Mucosa of descending colon (tissue), 3 donors: ENCODE measurements at regions not wholly inside any gene's neighbourhood (a gene's known extent, or its start where the extent isn't known, plus 50 kb on each side); places are given as distances from the start of the nearest gene placed in this dataset.

Source experiments
- ATAC-seq: fragments of 200-7000 bp; cut with Tn5 transposase; one replicate; pipeline ENCODE4 v1.9.1; 2020; ENCODE audit warnings: mild to moderate bottlenecking, moderate library complexity
- DNase-seq, 3 donors: peaks; one replicate each; pipeline ENCODE4 v3.0.0-alpha.2; 2020
- H3K36me3 ChIP-seq: fragments of 200-600 bp; one replicate; pipeline ENCODE4 v1.8.0; 2021; ENCODE audit warnings: low read depth, mild to moderate bottlenecking
- H3K4me1 ChIP-seq: fragments of 200-600 bp; one replicate; pipeline ENCODE4 v1.8.0; 2021; ENCODE audit warnings: low read depth, mild to moderate bottlenecking
- H3K4me3 ChIP-seq: fragments of 200-600 bp; one replicate; pipeline ENCODE4 v1.8.0; 2021; ENCODE audit warnings: mild to moderate bottlenecking
- H3K9me3 ChIP-seq: fragments of 200-600 bp; one replicate; pipeline ENCODE4 v1.8.0; 2021; ENCODE audit warnings: mild to moderate bottlenecking
- intact Hi-C, 2 donors: fragments of 100-400 bp; cut with DNase I in 1 of 2; cut with micrococcal nuclease in 1 of 2; formaldehyde crosslinking; loops; one replicate each; pipeline versions ENCODE4 v1.11.0 to v1.11.1; 2022; cut with DNase I, micrococcal nuclease
- TF ChIP-seq, protein P1 (sequence below): fragments of 200-600 bp; IDR thresholded peaks from one replicate; pipeline ENCODE4 v1.8.0; 2022; ENCODE audit warnings: antibody characterized with exemption, mild to moderate bottlenecking
- donor health status: DM: no; HTN: no; CAD: no; lungs with moderate emphysema.
- donor health status: DM: no; HTN: no; CAD: no.
- donor health status: DM: no; HTN: yes; CAD: no.

DNA sequence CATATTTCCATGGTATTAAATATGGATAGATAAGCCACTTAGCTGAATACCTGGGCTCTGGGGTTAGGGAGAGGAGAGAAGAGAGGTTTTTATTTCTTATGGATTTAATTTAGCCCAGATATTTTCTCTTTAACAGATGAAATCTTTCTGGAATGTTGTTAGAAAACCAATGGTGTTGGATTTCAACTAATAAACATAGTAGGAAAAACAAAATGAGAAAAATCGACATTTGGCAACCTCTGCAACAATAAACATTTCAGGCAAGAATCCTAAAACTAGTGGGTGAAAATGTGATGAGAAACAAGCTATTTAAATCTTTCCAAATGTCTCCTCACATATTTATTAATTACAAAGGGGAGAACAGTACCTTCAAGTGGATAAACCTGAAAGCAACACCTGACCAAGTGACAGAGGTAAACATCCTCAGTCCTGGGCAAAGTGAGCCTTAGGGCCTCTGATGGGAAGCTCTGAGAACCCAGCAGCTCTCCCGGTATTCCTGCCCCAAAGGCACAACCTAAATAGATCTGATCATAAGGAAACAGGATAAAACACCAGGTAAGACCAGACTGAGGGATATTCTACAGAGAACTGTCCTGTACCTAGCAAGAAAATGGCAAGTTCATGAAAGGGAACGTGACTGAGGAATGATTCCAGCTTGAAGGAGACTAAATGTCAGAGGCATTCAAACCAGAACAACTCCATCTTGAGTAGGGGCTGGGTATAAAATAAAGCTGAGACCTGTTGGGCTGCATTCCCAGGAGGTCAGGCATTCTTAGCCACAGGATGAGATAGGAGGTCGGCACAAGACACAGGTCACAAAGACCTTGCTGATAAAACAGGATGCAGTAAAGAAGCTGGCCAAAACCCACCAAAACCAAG, 163.7 kb downstream of the ESM1 start:
- intact Hi-C loops = no loop called here

DNA sequence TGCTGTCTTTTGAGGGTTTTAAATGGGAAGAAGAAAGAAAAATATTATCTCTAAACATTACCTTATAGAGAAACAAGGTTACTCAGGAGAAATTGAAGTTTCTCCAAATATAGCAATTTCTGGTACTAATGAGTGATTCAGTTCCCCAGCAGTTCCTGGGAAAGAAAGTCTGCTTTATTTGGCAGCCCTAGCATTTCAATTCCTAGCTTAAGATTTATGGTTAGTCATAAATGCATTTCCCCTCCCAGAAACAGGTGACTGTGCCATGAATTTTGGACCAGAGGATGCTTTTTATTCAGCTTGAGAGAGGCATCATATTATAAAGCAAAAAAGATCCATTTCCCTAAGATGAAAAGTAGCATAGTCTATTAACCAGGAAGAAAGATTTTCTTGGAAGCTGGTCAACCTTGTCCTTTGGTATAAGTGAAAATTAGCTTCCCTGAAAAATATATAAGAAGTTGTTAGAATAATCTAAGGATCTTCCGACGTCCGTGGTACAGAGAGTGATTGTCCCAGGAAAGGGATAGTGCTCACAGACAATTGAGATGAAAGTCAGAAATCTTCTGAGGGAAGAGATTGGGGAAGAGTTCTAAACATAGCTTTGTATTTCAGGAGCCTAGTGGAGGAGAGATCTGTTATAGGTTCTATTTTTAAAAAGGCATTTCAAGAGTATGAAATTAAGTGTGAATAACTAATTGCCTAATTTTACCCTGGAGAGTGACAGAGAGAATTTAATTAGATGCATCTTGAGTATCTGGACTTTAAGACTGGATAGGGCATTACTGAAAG, 164.9 kb downstream of the ESM1 start:
- no peak for ATAC-seq
- H3K4me3 ChIP-seq = no peak overlapping the region
- TF ChIP-seq, protein P1, sequence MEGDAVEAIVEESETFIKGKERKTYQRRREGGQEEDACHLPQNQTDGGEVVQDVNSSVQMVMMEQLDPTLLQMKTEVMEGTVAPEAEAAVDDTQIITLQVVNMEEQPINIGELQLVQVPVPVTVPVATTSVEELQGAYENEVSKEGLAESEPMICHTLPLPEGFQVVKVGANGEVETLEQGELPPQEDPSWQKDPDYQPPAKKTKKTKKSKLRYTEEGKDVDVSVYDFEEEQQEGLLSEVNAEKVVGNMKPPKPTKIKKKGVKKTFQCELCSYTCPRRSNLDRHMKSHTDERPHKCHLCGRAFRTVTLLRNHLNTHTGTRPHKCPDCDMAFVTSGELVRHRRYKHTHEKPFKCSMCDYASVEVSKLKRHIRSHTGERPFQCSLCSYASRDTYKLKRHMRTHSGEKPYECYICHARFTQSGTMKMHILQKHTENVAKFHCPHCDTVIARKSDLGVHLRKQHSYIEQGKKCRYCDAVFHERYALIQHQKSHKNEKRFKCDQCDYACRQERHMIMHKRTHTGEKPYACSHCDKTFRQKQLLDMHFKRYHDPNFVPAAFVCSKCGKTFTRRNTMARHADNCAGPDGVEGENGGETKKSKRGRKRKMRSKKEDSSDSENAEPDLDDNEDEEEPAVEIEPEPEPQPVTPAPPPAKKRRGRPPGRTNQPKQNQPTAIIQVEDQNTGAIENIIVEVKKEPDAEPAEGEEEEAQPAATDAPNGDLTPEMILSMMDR = no peak
- DNase-seq = no peak
- no peaks in the 10 kb centered on the region for H3K36me3 ChIP-seq
- intact Hi-C loops = no loop called here
- H3K9me3 ChIP-seq = no peaks in the 10 kb centered on the region
- H3K4me1 ChIP-seq = no peaks in the 10 kb centered on the region

More for the DNA sequence above, 163.7 kb downstream of the ESM1 start:
- H3K4me1 ChIP-seq = no peaks in the 10 kb centered on the region
- TF ChIP-seq, protein P1 = no peak
- no peaks in the 10 kb centered on the region for H3K9me3 ChIP-seq
- no peaks in the 10 kb centered on the region for H3K36me3 ChIP-seq
- no peak for ATAC-seq
- no peak overlapping the region for H3K4me3 ChIP-seq
- DNase-seq = no peak

DNA sequence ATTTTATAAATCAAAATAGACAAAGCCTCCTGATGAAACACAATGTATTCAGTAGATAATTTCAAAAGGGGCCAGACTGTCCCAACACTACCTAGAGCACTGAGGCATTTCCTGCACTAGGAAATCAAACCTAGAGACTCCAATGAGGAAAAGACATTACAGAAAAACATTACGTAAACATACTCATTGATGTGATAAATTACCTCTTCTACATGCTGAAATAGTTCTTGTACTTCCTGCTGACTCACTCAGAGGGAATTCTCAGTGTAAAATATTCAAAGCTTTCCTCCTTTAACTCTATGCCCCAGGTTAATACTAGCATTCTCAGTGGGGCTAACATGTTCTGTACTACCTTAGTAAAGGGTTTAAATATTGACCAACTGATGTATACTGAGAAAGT, 178.0 kb downstream of the ESM1 start:
- TF ChIP-seq, protein P1 = no peak
- intact Hi-C loops = no loop called here
- H3K4me1 ChIP-seq = no peaks in the 10 kb centered on the region
- no peaks in the 10 kb centered on the region for H3K9me3 ChIP-seq
- no peak overlapping the region for H3K4me3 ChIP-seq
- no peak for DNase-seq
- H3K36me3 ChIP-seq = no peaks in the 10 kb centered on the region
- no peak for ATAC-seq

DNA sequence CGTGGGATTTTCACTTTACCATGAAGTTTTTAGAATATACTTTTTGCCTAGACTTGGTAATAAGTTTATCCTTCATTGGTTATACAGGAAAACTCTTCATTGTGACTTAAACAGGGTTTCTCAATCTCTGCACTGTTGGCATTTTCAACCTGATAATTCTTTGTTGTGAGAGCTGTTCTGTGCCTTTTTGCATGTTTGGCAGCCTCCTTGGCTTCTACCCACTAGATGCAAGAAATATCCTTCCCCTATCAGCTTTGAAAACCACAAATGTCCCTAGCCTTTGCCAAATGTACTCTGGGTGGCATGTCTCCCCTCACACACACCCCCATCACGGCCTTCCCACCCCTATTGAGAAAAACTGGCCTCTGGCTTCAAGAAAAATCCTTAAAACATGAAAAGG, 180.9 kb downstream of the ESM1 start:
- DNase-seq = no peak
- intact Hi-C loops = no loop called here
- ATAC-seq = no peak
- H3K36me3 ChIP-seq = no peaks in the 10 kb centered on the region
- H3K4me1 ChIP-seq = no peaks in the 10 kb centered on the region
- H3K4me3 ChIP-seq = no peak overlapping the region
- TF ChIP-seq, protein P1 = no peak
- no peaks in the 10 kb centered on the region for H3K9me3 ChIP-seq

DNA sequence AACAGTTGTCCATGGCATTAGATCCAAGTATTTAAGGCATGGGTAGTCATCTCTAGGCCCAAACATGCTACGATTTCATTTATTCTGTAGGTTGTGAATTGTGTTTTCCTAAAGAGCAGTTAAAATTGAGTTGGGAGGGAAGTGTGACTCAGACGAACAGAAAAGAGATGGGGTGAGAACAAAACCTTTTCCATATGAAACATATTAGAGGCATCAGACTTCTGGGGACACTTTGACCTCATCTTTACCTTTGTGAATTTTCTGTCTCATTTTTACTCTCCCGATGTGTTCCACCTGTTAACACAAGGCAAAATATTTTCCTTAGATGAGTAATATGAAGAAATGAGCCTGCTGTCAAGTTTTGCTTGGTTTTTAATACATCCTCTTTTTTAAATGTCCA, 181.3 kb downstream of the ESM1 start:
- Histone ChIP-seq H3K9me3 (no peaks in the 10 kb centered on the region), H3K36me3 (no peaks in the 10 kb centered on the region), H3K4me1 (no peaks in the 10 kb centered on the region), H3K4me3 (no peak overlapping the region)
- TF ChIP-seq, protein P1 = no peak
- intact Hi-C loops = no loop called here
- DNase-seq (no peak), ATAC-seq (no peak)
